Glomerular endothelial cell (primary cell): ENCODE measurements at regions not wholly inside any gene's neighbourhood (a gene's known extent, or its start where the extent isn't known, plus 50 kb on each side); places are given as distances from the start of the nearest gene placed in this dataset.

Source experiments
- DNase-seq: peaks from one replicate; pipeline ENCODE4 v3.0.0-alpha.2; 2011; ENCODE audit warnings: low read depth, low spot score; ENCODE audit errors: extremely low read depth

DNA sequence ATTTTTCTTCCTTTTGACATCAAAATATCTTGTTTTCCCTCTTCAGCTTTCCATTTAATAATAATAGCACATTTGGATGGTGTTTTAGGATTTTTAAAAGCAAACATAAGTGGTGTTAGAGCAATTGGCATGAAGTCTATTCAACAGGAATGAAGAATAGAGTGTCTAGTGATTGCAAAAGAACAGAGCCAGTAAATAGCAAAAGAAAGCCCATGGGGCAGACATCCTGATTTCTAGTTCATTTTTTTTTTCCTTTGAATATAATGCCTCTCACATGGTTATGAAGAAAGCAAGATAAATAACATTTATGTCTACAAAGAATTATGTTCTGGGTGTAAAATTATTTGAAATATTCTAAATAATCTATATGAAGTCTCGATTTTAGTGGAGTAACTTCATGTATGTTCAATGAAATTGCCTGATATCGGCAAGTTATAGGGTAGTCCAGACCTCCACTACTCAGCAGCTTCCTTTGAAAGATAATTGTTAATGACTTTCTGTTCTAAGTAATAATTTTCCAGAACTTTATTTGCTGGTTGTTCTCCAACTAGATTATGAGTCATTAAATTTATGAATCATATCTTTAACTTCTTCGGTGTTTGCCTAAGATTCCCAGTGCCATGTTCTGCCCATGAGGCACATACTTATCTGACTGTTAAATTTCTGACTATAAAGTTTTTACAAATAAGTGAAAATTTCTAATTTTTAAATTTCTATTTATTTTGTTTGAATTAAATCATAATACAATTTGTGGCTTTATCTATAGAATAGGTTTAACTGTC lies 587.9 kb downstream of the TLL1 start:
- no peak for DNase-seq

DNA sequence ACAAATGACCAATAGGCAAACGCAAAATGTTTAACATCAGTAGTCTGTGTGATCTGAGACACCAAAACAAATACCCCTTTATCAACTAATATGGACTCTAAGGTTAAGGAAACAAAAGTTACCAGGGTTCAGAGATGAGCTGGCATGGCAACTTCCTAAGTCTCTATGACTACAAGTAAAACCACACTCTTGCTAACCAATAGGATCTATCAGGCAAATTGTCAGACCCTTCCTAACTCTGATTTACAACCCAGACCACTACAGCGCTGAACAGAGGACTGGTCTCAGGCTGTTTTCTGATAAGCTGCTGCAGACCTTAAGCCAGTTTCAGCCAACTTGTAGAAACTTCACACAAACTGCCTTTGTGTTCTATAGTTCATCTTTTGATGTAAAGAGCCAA lies 608.0 kb downstream of the TLL1 start:
- no peak for DNase-seq

DNA sequence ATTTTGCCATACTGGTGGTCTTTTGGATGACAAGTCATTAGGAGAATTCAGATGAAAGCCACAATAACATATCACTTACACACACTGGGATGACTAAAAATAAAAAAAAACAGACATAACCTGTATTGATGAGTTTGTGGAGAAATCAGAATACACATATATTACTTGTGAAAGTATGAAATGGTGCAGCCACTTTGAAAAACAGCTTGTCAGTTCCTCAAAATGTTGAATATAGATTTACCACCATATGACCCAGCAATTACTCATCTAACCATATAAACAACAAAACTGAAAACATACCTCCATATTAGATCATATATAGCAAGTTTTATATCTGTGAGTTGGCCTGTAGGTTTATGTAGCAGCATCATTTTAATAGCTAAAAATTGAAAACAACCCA lies 608.7 kb downstream of the TLL1 start:
- DNase-seq = no peak

- DNase-seq = no peak
These were observed 609.7 kb downstream of the TLL1 start for GRCh38 chr4:166482758-166483157.

- no peak for DNase-seq
These were observed 618.6 kb downstream of the TLL1 start for GRCh38 chr4:166491635-166492034.

DNA sequence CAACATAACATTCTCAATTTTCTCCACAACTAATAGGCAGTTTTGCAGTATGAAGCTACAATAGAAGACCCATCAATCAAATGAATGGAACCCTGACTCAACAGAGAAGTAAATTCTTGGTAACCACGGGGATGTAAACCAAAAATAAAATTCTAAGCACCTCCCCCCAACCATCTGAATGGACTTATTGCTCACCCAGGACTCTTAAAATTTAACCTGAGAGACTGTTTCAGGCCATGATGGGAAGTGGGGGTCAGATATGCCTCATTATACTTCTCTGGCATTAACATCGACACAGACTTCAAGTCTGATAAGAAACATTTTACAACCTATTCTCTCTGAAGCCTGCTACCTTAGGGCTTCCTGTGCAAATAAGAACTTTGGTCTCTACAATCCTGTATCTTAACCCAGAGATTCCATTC lies 620.9 kb downstream of the TLL1 start:
- no peak for DNase-seq

DNA sequence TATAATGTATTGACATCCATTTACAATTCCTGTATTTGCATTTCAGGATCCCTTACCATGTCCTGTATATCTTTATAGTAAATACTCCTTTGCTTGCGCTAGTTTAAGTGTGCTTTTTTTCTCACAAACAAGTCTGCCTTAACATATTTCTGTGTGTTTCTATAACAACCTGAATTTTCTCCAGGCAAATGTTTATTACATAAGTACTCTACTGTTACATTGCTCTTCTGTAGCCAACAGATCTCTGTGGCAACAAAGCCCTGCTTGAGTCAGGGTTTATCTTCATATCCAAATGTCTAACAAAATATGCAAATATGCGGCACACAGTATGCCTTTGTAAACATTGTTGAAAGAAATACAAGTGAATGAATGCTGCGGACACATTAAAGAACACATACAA lies 625.5 kb downstream of the TLL1 start:
- no peak for DNase-seq

GRCh38 chr4:166499820-166500219 lies 626.8 kb downstream of the TLL1 start:
- no peak for DNase-seq

- DNase-seq = no peak
These were observed 628.9 kb downstream of the TLL1 start for GRCh38 chr4:166501941-166502382.

GRCh38 chr4:166502660-166503059 lies 629.6 kb downstream of the TLL1 start:
- no peak for DNase-seq

DNA sequence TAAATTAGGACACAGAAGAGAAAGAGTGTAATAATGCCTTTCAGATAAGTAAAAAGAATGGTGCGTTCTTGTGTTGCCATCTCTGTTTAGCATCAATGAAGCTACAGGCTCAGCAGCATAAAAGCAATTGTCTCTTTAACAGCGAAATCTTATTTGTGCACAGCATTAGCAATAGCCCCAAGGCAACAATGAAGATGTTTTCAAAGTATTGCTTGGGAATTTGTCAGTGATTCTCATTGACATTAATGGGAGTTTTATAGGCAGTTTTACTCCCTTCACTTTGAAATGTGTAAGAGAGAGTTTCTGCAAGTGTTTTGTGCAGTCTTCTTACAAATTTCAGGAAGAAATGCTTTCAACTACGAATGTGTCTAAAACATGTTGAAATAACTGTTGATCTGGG lies 633.0 kb downstream of the TLL1 start:
- no peak for DNase-seq

- DNase-seq = no peak
These were observed 639.2 kb downstream of the TLL1 start for GRCh38 chr4:166512267-166512666.

DNA sequence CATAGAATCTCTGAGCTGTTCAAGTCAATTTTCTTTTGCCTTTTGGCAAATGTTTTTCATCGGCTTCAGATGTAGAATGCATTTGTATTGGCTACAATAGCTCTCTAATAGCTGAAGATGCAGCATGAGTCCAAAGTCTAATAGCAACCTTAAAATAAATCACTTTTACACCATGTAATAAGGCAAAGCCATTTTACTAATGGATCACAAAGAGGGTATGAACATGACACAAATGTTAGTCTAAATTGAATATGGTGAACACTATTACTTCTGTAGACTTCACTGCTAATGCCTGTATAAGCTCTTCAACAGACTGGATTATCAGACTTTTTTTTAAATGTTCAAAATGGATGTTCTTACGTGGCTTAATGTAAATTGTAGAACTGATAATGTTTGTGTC lies 645.3 kb downstream of the TLL1 start:
- no peak for DNase-seq

DNA sequence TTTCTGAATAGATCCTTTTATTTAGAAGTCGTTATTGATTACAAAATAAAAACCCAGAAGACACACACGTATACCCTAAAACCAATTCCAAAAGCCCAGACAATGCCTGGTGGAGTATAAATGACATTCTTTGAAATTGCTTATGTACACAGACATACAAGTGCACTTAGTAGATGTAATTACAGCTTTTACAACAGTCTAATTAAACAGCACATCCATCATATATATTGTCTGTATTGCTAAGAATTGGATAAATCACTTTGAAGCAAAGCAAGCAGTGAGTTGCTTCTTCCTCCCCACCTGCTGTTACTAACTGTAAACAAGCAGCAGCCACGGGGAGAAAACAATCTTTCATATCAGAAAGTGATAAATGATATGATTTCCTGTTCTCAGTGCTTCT lies 645.7 kb downstream of the TLL1 start:
- no peak for DNase-seq

GRCh38 chr4:166519774-166520173 lies 646.7 kb downstream of the TLL1 start:
- DNase-seq = no peak

- no peak for DNase-seq
These were observed 654.5 kb downstream of the TLL1 start for GRCh38 chr4:166527500-166527899.

DNA sequence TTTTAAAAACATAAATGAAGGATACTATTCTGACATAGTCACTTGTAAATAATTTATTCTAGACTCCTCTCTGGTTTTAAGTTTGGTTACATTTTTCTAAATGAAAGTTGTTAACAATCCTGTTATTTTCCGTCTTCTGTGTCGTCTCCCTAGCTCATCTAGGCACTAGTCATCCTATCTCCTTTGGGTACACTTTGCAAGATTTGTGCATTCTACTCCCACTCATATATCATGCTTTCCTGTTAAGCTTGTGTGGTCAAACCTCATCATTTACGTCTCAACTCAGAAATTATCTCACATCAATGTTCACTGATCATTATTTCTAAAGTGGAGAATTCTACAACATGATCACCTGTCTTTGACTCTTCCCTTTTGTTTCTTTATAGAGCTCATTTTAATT lies 658.7 kb downstream of the TLL1 start:
- no peak for DNase-seq

GRCh38 chr4:166535865-166536264 lies 662.8 kb downstream of the TLL1 start:
- no peak for DNase-seq

DNA sequence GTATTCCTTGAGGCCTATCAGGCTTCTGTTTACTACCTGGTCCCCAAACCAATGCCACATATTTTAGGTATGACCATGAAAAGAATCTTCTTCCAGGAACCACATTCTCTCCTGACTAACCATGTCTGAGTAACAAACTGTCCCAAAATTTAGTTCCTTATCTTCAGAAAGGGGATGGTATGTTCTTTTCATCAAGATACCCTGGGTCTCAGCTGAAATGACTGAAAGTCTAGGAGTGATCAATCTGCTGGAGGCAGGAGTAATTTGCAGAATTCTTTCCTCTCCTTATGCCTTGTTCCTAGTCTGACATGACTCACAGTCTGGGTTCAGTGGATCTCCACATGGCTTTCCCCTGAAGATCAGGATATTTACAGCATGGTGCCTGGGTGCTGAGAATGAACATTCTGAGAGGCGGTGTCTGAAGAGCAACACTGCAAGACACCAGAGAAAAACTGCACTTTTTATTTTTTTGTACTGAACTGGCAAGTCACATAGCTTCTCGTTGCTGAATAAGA lies 665.5 kb downstream of the TLL1 start:
- DNase-seq = no peak

GRCh38 chr4:166546009-166546408 lies 673.0 kb downstream of the TLL1 start:
- no peak for DNase-seq

DNA sequence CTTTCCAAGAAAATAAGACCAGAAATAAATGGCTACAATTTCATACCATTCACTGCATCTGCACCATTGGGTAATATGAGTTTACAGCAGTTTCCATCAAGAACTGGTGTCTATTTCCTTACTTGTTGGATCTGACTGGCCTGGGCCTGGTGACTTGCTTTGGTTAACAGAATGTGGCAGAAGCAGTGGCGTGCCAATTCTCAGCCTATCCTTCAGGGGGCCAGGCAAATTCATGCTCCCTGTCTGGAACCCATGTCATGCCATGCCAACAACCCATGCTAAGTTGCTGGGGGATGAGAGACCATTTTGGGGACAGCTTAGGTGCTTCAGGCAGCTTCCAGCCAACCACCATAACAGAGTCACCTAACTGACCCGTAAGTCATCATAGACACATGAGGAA lies 656.7 kb downstream of the SPOCK3 start:
- no peak for DNase-seq

DNA sequence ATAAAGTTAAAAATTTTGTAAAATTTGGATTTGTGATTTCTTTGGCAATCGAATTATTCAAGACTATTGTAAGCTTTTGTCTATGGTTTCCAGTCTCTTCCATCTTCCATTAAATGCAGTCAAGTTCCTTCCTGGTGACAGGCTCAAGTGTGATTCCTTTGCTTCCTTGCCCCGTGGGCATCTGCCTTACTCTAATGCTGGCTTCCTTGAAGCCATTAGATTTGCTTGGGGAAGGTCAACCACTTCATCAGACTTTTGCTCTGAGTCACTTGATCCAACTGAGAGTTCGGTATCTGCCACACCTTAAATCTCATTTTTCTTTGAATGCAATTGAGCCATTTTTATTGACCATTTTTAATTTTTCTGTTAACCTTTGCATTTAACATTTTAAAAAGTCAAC lies 648.8 kb downstream of the SPOCK3 start:
- no peak for DNase-seq
